ENCODE measurements at regions not wholly inside any gene's neighbourhood (a gene's known extent, or its start where the extent isn't known, plus 50 kb on each side); places are given as distances from the start of the nearest gene placed in this dataset.

- H2BK20ac ChIP-seq (ENCODE audit: low read length) = no peak overlapping the region
Measured at GRCh38 chr3:118277814-118278213, 756.8 kb downstream of the IGSF11 start.

More at GRCh38 chr3:118277814-118278213, 756.8 kb downstream of the IGSF11 start:
- Histone ChIP-seq H3K9me3 (ENCODE audit: insufficient read depth in 2 of 2, low read depth in 1 of 2, low read length in 1 of 2) (no peaks in the 10 kb centered on the region), H4K20me1 (replicated peaks in 1 of 2; ENCODE audit: control insufficient read depth in 1 of 2, insufficient read depth in 2 of 2, low read length in 2 of 2) (no peaks in the 10 kb centered on the region), H3K18ac (ENCODE audit: extremely low read depth, low read length) (no peak overlapping the region), H2BK120ac (replicated peaks; ENCODE audit: low read depth, low read length) (no peak overlapping the region), H3K4ac (replicated peaks; ENCODE audit: insufficient read length, low read depth, low read length) (no peak overlapping the region), H4K91ac (replicated peaks; ENCODE audit: insufficient read length, low read length) (no peak overlapping the region), H3K79me1 (ENCODE audit: low read depth, low read length) (no peaks in the 10 kb centered on the region), H2AFZ (ENCODE audit: low read length) (no peak overlapping the region), H3K9ac (replicated peaks in 1 of 4; ENCODE audit: extremely low read depth in 1 of 4, low read depth in 3 of 4, low read length in 3 of 4) (no peak overlapping the region), H3K56ac (replicated peaks; ENCODE audit: insufficient read length, low read depth, low read length) (no peak overlapping the region), H3K4me3 (ENCODE audit: extremely low read depth in 1 of 4, insufficient read depth in 2 of 4, low read depth in 3 of 4, low read length in 4 of 4) (no peak overlapping the region), H3K27ac (ENCODE audit: low read depth, low read length) (no peak overlapping the region), H4K5ac (ENCODE audit: insufficient read length, low read depth, low read length) (no peak overlapping the region), H3K4me2 (ENCODE audit: insufficient read depth in 1 of 2, low read depth in 2 of 2, low read length in 2 of 2) (no peak overlapping the region), H2BK12ac (ENCODE audit: low read depth, low read length) (no peak overlapping the region), H2BK5ac (ENCODE audit: low read depth, low read length) (no peak overlapping the region), H3K14ac (ENCODE audit: insufficient read length) (no peak overlapping the region), H4K8ac (ENCODE audit: extremely low read depth, insufficient read depth, low read length) (no peak overlapping the region), H2AK5ac (ENCODE audit: low read depth, low read length) (no peak overlapping the region), H3K27me3 (replicated peaks in 1 of 4; ENCODE audit: control insufficient read depth in 3 of 4, extremely low read depth in 1 of 4, insufficient read depth in 3 of 4, low read length in 3 of 4) (no peaks in the 10 kb centered on the region), H3K23me2 (ENCODE audit: low read depth, low read length) (no peaks in the 10 kb centered on the region), H2BK15ac (ENCODE audit: low read length) (no peak overlapping the region), H3K36me3 (ENCODE audit: control insufficient read depth in 2 of 4, insufficient read depth in 4 of 4, low read length in 3 of 4) (no peaks in the 10 kb centered on the region), H3K4me1 (replicated peaks in 1 of 4; ENCODE audit: control insufficient read depth in 3 of 4, insufficient read depth in 4 of 4, low read length in 3 of 4) (peaks cover 0 to 3% (median 1%) of the 10 kb centered on the region in 4 experiments; a peak in 2 of 7 replicates), H3K79me2 (ENCODE audit: control insufficient read depth in 1 of 2, insufficient read depth in 2 of 2, low read length in 2 of 2) (no peaks in the 10 kb centered on the region), H3K23ac (ENCODE audit: insufficient read length) (no peak overlapping the region)
- DNase-seq (ENCODE audit: low read depth in 1 of 2, low spot score in 2 of 2) (no peak), FAIRE-seq (no peak)
- ChIA-PET CTCF (ENCODE audit: partially characterized antibody) (interaction anchor here (1.1 kb wide), 1 partner anchor 606 kb away, joined by 4 read pairs; no protein-coding TSS in a partner anchor), POLR2A (ENCODE audit: partially characterized antibody) (no interaction called here)
- no peak for TF ChIP-seq RFX5 (IDR thresholded peaks at IDR 0.05; ENCODE audit: borderline replicate concordance, low read depth, low read length)
- no peak for TF ChIP-seq CTBP2 (IDR thresholded peaks at IDR 0.05; ENCODE audit: borderline replicate concordance, insufficient read depth, insufficient read length, low read length)
- no peak for TF ChIP-seq TEAD4 (IDR thresholded peaks at IDR 0.05; ENCODE audit: low read depth, low read length)
- WGBS, 2 experiments (ENCODE audit: extremely low coverage in 1 of 2, insufficient coverage in 1 of 2, insufficient read length in 1 of 2, insufficient replicate concordance in 2 of 2, low coverage in 1 of 2, low lambda C conversion rate in 2 of 2, missing lambda C conversion rate in 1 of 2) = 90% methylated on average over 1 of the region's 1 CpG; no CpG with 5 or more reads in 1 of the 2 experiments
